ENCODE measurements at regions not wholly inside any gene's neighbourhood (a gene's known extent, or its start where the extent isn't known, plus 50 kb on each side); places are given as distances from the start of the nearest gene placed in this dataset.

- DNase-seq (ENCODE audit: extremely low read depth, low read depth) = no peak
Measured at GRCh38 chr15:97652041-97652440, 308.5 kb upstream of the ARRDC4 start.

- no peak for DNase-seq (ENCODE audit: extremely low read depth, low read depth)
Measured at GRCh38 chr15:97652700-97653167, 307.8 kb upstream of the ARRDC4 start.

GRCh38 chr15:97653896-97654295, 306.6 kb upstream of the ARRDC4 start:
- no peak for DNase-seq (ENCODE audit: extremely low read depth, low read depth)

- DNase-seq (ENCODE audit: extremely low read depth, low read depth) = no peak
Measured at GRCh38 chr15:97654481-97655076, 305.9 kb upstream of the ARRDC4 start.

- DNase-seq (ENCODE audit: extremely low read depth, low read depth) = no peak
Measured at GRCh38 chr15:97661796-97662195, 298.7 kb upstream of the ARRDC4 start.

GRCh38 chr15:97672586-97672985, 287.9 kb upstream of the ARRDC4 start:
- no peak for DNase-seq (ENCODE audit: extremely low read depth, low read depth)

- DNase-seq (ENCODE audit: extremely low read depth, low read depth) = no peak
Measured at GRCh38 chr15:97678656-97679055, 281.8 kb upstream of the ARRDC4 start.

GRCh38 chr15:97679106-97679688, 281.3 kb upstream of the ARRDC4 start:
- DNase-seq (ENCODE audit: extremely low read depth, low read depth) = no peak

- DNase-seq (ENCODE audit: extremely low read depth, low read depth) = no peak
Measured at GRCh38 chr15:97680606-97681220, 279.8 kb upstream of the ARRDC4 start.

GRCh38 chr15:97683831-97684230, 276.7 kb upstream of the ARRDC4 start:
- DNase-seq (ENCODE audit: extremely low read depth, low read depth) = no peak

GRCh38 chr15:97684249-97684648, 276.3 kb upstream of the ARRDC4 start:
- DNase-seq (ENCODE audit: extremely low read depth, low read depth) = no peak

GRCh38 chr15:97686324-97686723, 274.2 kb upstream of the ARRDC4 start:
- no peak for DNase-seq (ENCODE audit: extremely low read depth, low read depth)

- DNase-seq (ENCODE audit: extremely low read depth, low read depth) = no peak
Measured at GRCh38 chr15:97687654-97688053, 272.8 kb upstream of the ARRDC4 start.

- no peak for DNase-seq (ENCODE audit: extremely low read depth, low read depth)
Measured at GRCh38 chr15:97688177-97688576, 272.3 kb upstream of the ARRDC4 start.

GRCh38 chr15:97688886-97689285, 271.6 kb upstream of the ARRDC4 start:
- DNase-seq (ENCODE audit: extremely low read depth, low read depth) = no peak

- no peak for DNase-seq (ENCODE audit: extremely low read depth, low read depth)
Measured at GRCh38 chr15:97691078-97691477, 269.4 kb upstream of the ARRDC4 start.

- DNase-seq (ENCODE audit: extremely low read depth, low read depth) = no peak
Measured at GRCh38 chr15:97691799-97692198, 268.7 kb upstream of the ARRDC4 start.

GRCh38 chr15:97692301-97693015, 268.0 kb upstream of the ARRDC4 start:
- DNase-seq (ENCODE audit: extremely low read depth, low read depth) = no peak

GRCh38 chr15:97694456-97694855, 266.0 kb upstream of the ARRDC4 start:
- no peak for DNase-seq (ENCODE audit: extremely low read depth, low read depth)

- no peak for DNase-seq (ENCODE audit: extremely low read depth, low read depth)
Measured at GRCh38 chr15:97703400-97703799, 257.1 kb upstream of the ARRDC4 start.

GRCh38 chr15:97706059-97706458, 254.4 kb upstream of the ARRDC4 start:
- DNase-seq (ENCODE audit: extremely low read depth, low read depth) = no peak

- DNase-seq (ENCODE audit: extremely low read depth, low read depth) = no peak
Measured at GRCh38 chr15:97708252-97708651, 252.3 kb upstream of the ARRDC4 start.
